OCI-LY7 (cell line): ENCODE measurements at regions not wholly inside any gene's neighbourhood (a gene's known extent, or its start where the extent isn't known, plus 50 kb on each side); places are given as distances from the start of the nearest gene placed in this dataset.

Experiments
- BruUV-seq: library from RNA; stranded (reverse); fragments of 400-500 nt; replicated peaks from 2 replicates; lab custom pipeline; 2021; lab: Mats Ljungman, UMichigan
- CTCF ChIA-PET: fragments of 300-600 bp; sonication (Branson Sonifier 250); formaldehyde crosslinking; loops from one replicate; lab custom pipeline; 2022; ENCODE audit warnings: antibody characterized with exemption; ENCODE audit not compliant: unreplicated experiment; lab: Charles Lee
- POLR2A ChIA-PET: fragments of 300-600 bp; sonication (Branson Sonifier 250); formaldehyde crosslinking; loops from one replicate; lab custom pipeline; 2022; ENCODE audit warnings: antibody characterized with exemption; lab: Charles Lee
- DNase-seq: peaks from one replicate; pipeline ENCODE4 v3.0.0-alpha.2; 2015; ENCODE audit warnings: low spot score
- H2AFZ ChIP-seq: fragments of 200-600 bp; sonication (generic), shearing (Covaris generic); 2 replicates; pipeline ENCODE4 v1.6.1; 2014; ENCODE audit warnings: mild to moderate bottlenecking, antibody characterized with exemption, low read length, moderate library complexity
- H3K27ac ChIP-seq: fragments of 200-600 bp; sonication (generic); 2 replicates; pipeline ENCODE4 v1.5.1; 2014; ENCODE audit warnings: mixed run types, low read depth, mild to moderate bottlenecking, moderate library complexity, low read length, inconsistent platforms; ENCODE audit not compliant: poor library complexity, severe bottlenecking
- H3K36me3 ChIP-seq: fragments of 200-600 bp; sonication (generic); 2 replicates; pipeline ENCODE4 v1.6.1; 2014; ENCODE audit warnings: mild to moderate bottlenecking, antibody characterized with exemption, low read length, moderate library complexity, mixed read lengths; ENCODE audit not compliant: insufficient read depth
- H3K4me1 ChIP-seq: fragments of 200-600 bp; sonication (generic); 2 replicates; pipeline ENCODE4 v1.5.1; 2014; ENCODE audit warnings: mild to moderate bottlenecking, low read length; ENCODE audit not compliant: insufficient read depth, poor library complexity, severe bottlenecking
- H3K4me2 ChIP-seq: fragments of 200-600 bp; sonication (generic); 2 replicates; pipeline ENCODE4 v1.6.1; 2014; ENCODE audit warnings: mild to moderate bottlenecking, low read length
- H3K4me3 ChIP-seq: fragments of 200-600 bp; sonication (generic); 2 replicates; pipeline ENCODE4 v1.5.1; 2014; ENCODE audit warnings: mild to moderate bottlenecking, low read depth, low read length; ENCODE audit not compliant: poor library complexity, severe bottlenecking
- H3K79me2 ChIP-seq: fragments of 200-600 bp; sonication (generic); 2 replicates; pipeline ENCODE4 v1.6.1; 2016; ENCODE audit warnings: low read depth, mild to moderate bottlenecking, low read length, moderate library complexity, mixed read lengths; ENCODE audit not compliant: insufficient read depth
- H3K9me2 ChIP-seq: fragments of 200-600 bp; sonication (generic); 2 replicates; pipeline ENCODE4 v1.6.1; 2016; ENCODE audit warnings: mild to moderate bottlenecking, low read length, mixed read lengths; ENCODE audit not compliant: insufficient read depth
- H3K9me3 ChIP-seq: fragments of 200-600 bp; sonication (generic); 2 replicates; pipeline ENCODE4 v1.6.1; 2014; ENCODE audit warnings: mild to moderate bottlenecking, mixed run types, low read length, mixed read lengths
- H4K20me1 ChIP-seq: fragments of 200-600 bp; sonication (generic); 2 replicates; pipeline ENCODE4 v1.6.1; 2014; ENCODE audit warnings: mild to moderate bottlenecking, antibody characterized with exemption, low read length, moderate library complexity, mixed read lengths; ENCODE audit not compliant: insufficient read depth
- CTCF ChIP-seq: fragments of 200-600 bp; sonication (generic); conservative IDR thresholded peaks from 2 replicates; pipeline ENCODE4 v1.5.1; 2014; ENCODE audit warnings: mild to moderate bottlenecking, antibody characterized with exemption, low read length, moderate library complexity, mixed read lengths
- EZH2phosphoT487 ChIP-seq: fragments of 200-600 bp; sonication (generic); IDR thresholded peaks from 2 replicates; pipeline ENCODE4 v1.6.1; 2018; ENCODE audit warnings: low read depth, borderline replicate concordance, mild to moderate bottlenecking, mixed run types, antibody characterized with exemption, low read length, moderate library complexity, mixed read lengths
- intact Hi-C: fragments of 100-400 bp; cut with micrococcal nuclease; formaldehyde crosslinking; loops from one replicate; pipeline ENCODE4 v1.10.0; 2022; ENCODE audit not compliant: unreplicated experiment

- Histone ChIP-seq H3K27ac (no peak overlapping the region), H3K4me2 (no peak overlapping the region), H3K4me3 (no peak overlapping the region), H2AFZ (no peak overlapping the region), H4K20me1 (no peaks in the 10 kb centered on the region), H3K9me3 (no peaks in the 10 kb centered on the region), H3K36me3 (no peaks in the 10 kb centered on the region), H3K79me2 (no peaks in the 10 kb centered on the region), H3K9me2 (no peaks in the 10 kb centered on the region), H3K4me1 (no peaks in the 10 kb centered on the region)
- ChIA-PET CTCF (no interaction called here), POLR2A (no interaction called here)
- intact Hi-C loops = no loop called here
- BruUV-seq = no TSS peak
- TF ChIP-seq EZH2phosphoT487 (no peak), CTCF (no peak)
- no peak for DNase-seq
These were observed 142.6 kb upstream of the CXADR start for GRCh38 chr21:17370263-17370662.

DNA sequence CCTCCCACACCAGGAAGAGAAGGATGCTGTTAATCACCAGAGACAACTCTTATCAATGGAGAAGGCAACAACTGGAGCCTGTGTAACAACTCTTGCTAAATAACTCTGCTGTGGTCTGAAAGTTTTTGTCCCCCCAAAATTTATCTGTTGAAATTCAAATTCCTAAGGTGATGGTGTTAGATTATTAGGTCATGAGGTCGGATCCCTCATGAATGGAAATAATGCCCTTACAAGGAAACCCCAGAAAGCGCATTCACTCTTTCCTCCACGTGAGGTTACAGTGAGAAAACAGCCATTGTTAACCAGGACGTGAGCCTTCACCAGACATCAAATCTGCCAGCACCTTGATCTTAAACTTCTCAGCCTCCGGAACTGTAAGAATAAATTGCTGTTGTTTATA is 141.9 kb upstream of the CXADR start:
- BruUV-seq = no TSS peak
- Histone ChIP-seq H3K27ac (no peak overlapping the region), H3K36me3 (no peaks in the 10 kb centered on the region), H3K9me2 (no peaks in the 10 kb centered on the region), H2AFZ (peak overlapping the region; percentile 17; the same call in 1 of the 2 replicates), H3K4me2 (no peak overlapping the region), H4K20me1 (no peaks in the 10 kb centered on the region), H3K4me3 (no peak overlapping the region), H3K4me1 (no peaks in the 10 kb centered on the region), H3K9me3 (no peaks in the 10 kb centered on the region), H3K79me2 (no peaks in the 10 kb centered on the region)
- no peak for TF ChIP-seq CTCF
- TF ChIP-seq EZH2phosphoT487 = no peak
- ChIA-PET CTCF (no interaction called here), POLR2A (no interaction called here)
- intact Hi-C loops = no loop called here
- DNase-seq = no peak

- Histone ChIP-seq H4K20me1 (no peaks in the 10 kb centered on the region), H3K9me2 (no peaks in the 10 kb centered on the region), H2AFZ (peak overlapping the region; percentile 17; the same call in 1 of the 2 replicates), H3K79me2 (no peaks in the 10 kb centered on the region), H3K27ac (no peak overlapping the region), H3K4me3 (no peak overlapping the region), H3K9me3 (no peaks in the 10 kb centered on the region), H3K4me2 (no peak overlapping the region), H3K4me1 (no peaks in the 10 kb centered on the region), H3K36me3 (no peaks in the 10 kb centered on the region)
- CTCF ChIA-PET = no interaction called here
- intact Hi-C loops = no loop called here
- TF ChIP-seq EZH2phosphoT487 = no peak
- TF ChIP-seq CTCF = no peak
- no TSS peak for BruUV-seq
- no peak for DNase-seq
- POLR2A ChIA-PET = interaction anchor here (1.1 kb wide), 1 partner anchor 10 kb away, joined by 6 read pairs; no protein-coding TSS in a partner anchor
These were observed 141.4 kb upstream of the CXADR start for GRCh38 chr21:17371450-17371849.
